Panc1 (cell line): ENCODE measurements at regions not wholly inside any gene's neighbourhood (a gene's known extent, or its start where the extent isn't known, plus 50 kb on each side); places are given as distances from the start of the nearest gene placed in this dataset.

Experiments used
- ATAC-seq: fragments of 200-7000 bp; cut with Tn5 transposase; 2 replicates; pipeline ENCODE4 v1.9.1; 2020; ENCODE audit warnings: mild to moderate bottlenecking, moderate library complexity
- BruUV-seq: library from RNA; stranded (reverse); fragments of 400-500 nt; replicated peaks from 2 replicates; lab custom pipeline; 2021; lab: Mats Ljungman, UMichigan
- CTCF ChIA-PET: fragments of 300-600 bp; sonication (Branson Sonifier 250); formaldehyde crosslinking; loops from one replicate; lab custom pipeline; 2022; ENCODE audit warnings: antibody characterized with exemption; lab: Charles Lee
- POLR2A ChIA-PET: fragments of 300-600 bp; sonication (Branson Sonifier 250); formaldehyde crosslinking; loops from one replicate; lab custom pipeline; 2022; ENCODE audit warnings: antibody characterized with exemption; lab: Charles Lee
- DNase-seq: peaks from one replicate; pipeline ENCODE4 v3.0.0-alpha.2; 2010; ENCODE audit warnings: low read depth, low spot score
- H3K27ac ChIP-seq: 2 replicates; pipeline ENCODE4 v1.5.1; 2011; ENCODE audit warnings: mild to moderate bottlenecking, low read length, inconsistent platforms
- H3K27me3 ChIP-seq: fragments of 200-500 bp; sonication (Bioruptor generic); 2 replicates; pipeline ENCODE4 v1.6.0; 2014; ENCODE audit warnings: low read length, inconsistent platforms; ENCODE audit not compliant: control insufficient read depth, insufficient read depth
- H3K36me3 ChIP-seq: fragments of 200-500 bp; sonication (Bioruptor generic); 2 replicates; pipeline ENCODE4 v1.5.1; 2014; ENCODE audit warnings: inconsistent platforms, mild to moderate bottlenecking, low read length, moderate library complexity; ENCODE audit not compliant: control insufficient read depth, insufficient read depth
- H3K4me1 ChIP-seq: 2 replicates; pipeline ENCODE4 v1.5.1; 2011; ENCODE audit warnings: inconsistent platforms, mild to moderate bottlenecking, low read length, moderate library complexity; ENCODE audit not compliant: control insufficient read depth, insufficient read depth
- H3K4me3 ChIP-seq, 2 experiments: 2 replicates each; pipeline ENCODE4 v1.5.1; 2011 to 2012; ENCODE audit warnings: low read depth in 2 of 2, low read length in 2 of 2, mild to moderate bottlenecking in 2 of 2, inconsistent platforms in 1 of 2, moderate library complexity in 1 of 2
- H3K9me3 ChIP-seq: fragments of 200-500 bp; sonication (Bioruptor generic); 2 replicates; pipeline ENCODE4 v1.5.1; 2014; ENCODE audit warnings: low read depth, mild to moderate bottlenecking, inconsistent platforms, low read length, moderate library complexity; ENCODE audit not compliant: control insufficient read depth, insufficient read depth
- CTCF ChIP-seq: fragments of 450-650 bp; IDR thresholded peaks from 2 replicates; pipeline ENCODE4 v1.5.1; 2017; ENCODE audit warnings: mild to moderate bottlenecking
- POLR2AphosphoS5 ChIP-seq: IDR thresholded peaks from 2 replicates; pipeline ENCODE4 v1.6.1; 2012; ENCODE audit warnings: mild to moderate bottlenecking, low read depth, low read length, moderate library complexity
- REST ChIP-seq, 2 experiments: IDR thresholded peaks; 2 replicates each; pipeline ENCODE4 v1.6.1; 2011 to 2012; ENCODE audit warnings: low read depth in 2 of 2, control low read depth in 1 of 2, low read length in 1 of 2, mild to moderate bottlenecking in 1 of 2, moderate library complexity in 1 of 2; ENCODE audit not compliant: insufficient read depth in 1 of 2
- SIN3A ChIP-seq: IDR thresholded peaks from 2 replicates; pipeline ENCODE4 v1.6.1; 2012; ENCODE audit warnings: low read depth, mild to moderate bottlenecking, low read length, moderate library complexity, borderline replicate concordance; ENCODE audit not compliant: insufficient read depth
- TCF7L2 ChIP-seq: IDR thresholded peaks from 2 replicates; pipeline ENCODE4 v1.6.1; 2011; ENCODE audit warnings: mild to moderate bottlenecking, low read depth, low read length, inconsistent platforms
- in situ Hi-C: cut with HindIII; loops from 2 replicates; pipeline ENCODE4 v1.10.0; 2016; ENCODE audit warnings: low sequenced_read_pairs, low pct_unique_long_range_greater_than_20kb
- intact Hi-C: fragments of 100-400 bp; cut with micrococcal nuclease; formaldehyde crosslinking; loops from one replicate; pipeline ENCODE4 v1.10.0; 2022; ENCODE audit not compliant: unreplicated experiment

GRCh38 chr20:53734006-53734688 is 140.5 kb upstream of the ZNF217 start:
- DNase-seq (no peak), ATAC-seq (no peak)
- peak overlapping the region; percentile 100 for H3K27ac ChIP-seq
- in situ Hi-C loops, result no loop called here
- intact Hi-C loops, result loop anchor here (10.0 kb wide), 1 partner anchor 139 kb away; the partner anchor contains the start of gene ZNF217
- no peaks in the 10 kb centered on the region for H3K9me3 ChIP-seq
- TF ChIP-seq TCF7L2 (no peak), CTCF (no peak), POLR2AphosphoS5 (no peak), REST (IDR thresholded peaks at IDR 0.05; ENCODE audit: insufficient read depth in 1 of 2, low read depth in 2 of 2, low read length in 1 of 2) (no peak), SIN3A (no peak)
- H3K27me3 ChIP-seq, result no peaks in the 10 kb centered on the region
- CTCF ChIA-PET, result no interaction called here
- no TSS peak for BruUV-seq
- H3K36me3 ChIP-seq, result no peaks in the 10 kb centered on the region
- H3K4me1 ChIP-seq, result peaks cover 49% of the 10 kb centered on the region
- no peak overlapping the region for H3K4me3 ChIP-seq
- POLR2A ChIA-PET, result no interaction called here

GRCh38 chr20:53731595-53731994 is 138.0 kb upstream of the ZNF217 start:
- no peak for DNase-seq
- TF ChIP-seq REST (IDR thresholded peaks at IDR 0.05; ENCODE audit: insufficient read depth in 1 of 2, low read depth in 2 of 2, low read length in 1 of 2) (no peak), SIN3A (no peak), CTCF (no peak), POLR2AphosphoS5 (no peak), TCF7L2 (no peak)
- Histone ChIP-seq H3K27ac (peak overlapping the region; percentile 100), H3K4me1 (peaks cover 29% of the 10 kb centered on the region), H3K27me3 (no peaks in the 10 kb centered on the region), H3K36me3 (no peaks in the 10 kb centered on the region), H3K9me3 (no peaks in the 10 kb centered on the region), H3K4me3 (no peak overlapping the region)
- no TSS peak for BruUV-seq
- in situ Hi-C loops, result no loop called here
- intact Hi-C loops, result loop anchor here (10.0 kb wide), 1 partner anchor 137 kb away; the partner anchor contains the start of gene ZNF217
- CTCF ChIA-PET, result interaction anchor here (0.7 kb wide), 1 partner anchor 440 kb away, joined by 6 read pairs; no protein-coding TSS in a partner anchor
- no peak for ATAC-seq
- POLR2A ChIA-PET, result no interaction called here
